Heart right ventricle (tissue), 16 donors: ENCODE measurements at regions not wholly inside any gene's neighbourhood (a gene's known extent, or its start where the extent isn't known, plus 50 kb on each side); places are given as distances from the start of the nearest gene placed in this dataset.

Experiments
- ATAC-seq, 8 donors: fragments of 200-7000 bp; cut with Tn5 transposase; one replicate each; pipeline ENCODE4 v1.9.1; 2020; ENCODE audit warnings: mild to moderate bottlenecking in 8 of 8, moderate library complexity in 8 of 8, moderate number of reproducible peaks in 1 of 8
- DNase-seq, 2 donors: peaks; one replicate each; pipeline ENCODE4 v3.0.0-alpha.2; 2020
- H3K27ac ChIP-seq, 10 donors: fragments of 200-600 bp; sonication (generic) in 2 of 10; one replicate each; pipeline versions ENCODE4 v1.5.0 to v1.8.0; 2020 to 2022; ENCODE audit warnings: mild to moderate bottlenecking in 3 of 10
- H3K27me3 ChIP-seq, 7 donors: fragments of 200-600 bp; one replicate each; pipeline ENCODE4 v1.8.0; 2021 to 2022; ENCODE audit warnings: mild to moderate bottlenecking in 2 of 7
- H3K36me3 ChIP-seq, 9 donors: fragments of 200-600 bp; sonication (generic) in 1 of 9; one replicate each; pipeline versions ENCODE4 v1.5.0 to v1.8.0; 2020 to 2022; ENCODE audit warnings: mild to moderate bottlenecking in 2 of 9
- H3K4me1 ChIP-seq, 9 donors: fragments of 200-600 bp; sonication (generic) in 1 of 9; one replicate each; pipeline versions ENCODE4 v1.5.0 to v1.8.0; 2020 to 2022; ENCODE audit warnings: mild to moderate bottlenecking in 4 of 9
- H3K4me3 ChIP-seq, 10 donors: fragments of 200-600 bp; sonication (generic) in 2 of 10; one replicate each; pipeline versions ENCODE4 v1.5.0 to v1.8.0; 2020 to 2022; ENCODE audit warnings: mild to moderate bottlenecking in 7 of 10, moderate library complexity in 2 of 10
- H3K9me3 ChIP-seq, 11 donors: fragments of 200-600 bp in 10 of 11; sonication (generic) in 2 of 11; one replicate each; pipeline versions ENCODE4 v1.5.0 to v1.8.0; 2013 to 2022; ENCODE audit warnings: mild to moderate bottlenecking in 2 of 11, control low read depth in 1 of 11, moderate library complexity in 1 of 11
- CTCF ChIP-seq, 9 donors: fragments of 200-600 bp; sonication (generic) in 2 of 9; IDR thresholded peaks; one replicate each; pipeline versions ENCODE4 v1.5.0 to v1.8.0; 2021 to 2022; ENCODE audit warnings: antibody characterized with exemption in 9 of 9, mild to moderate bottlenecking in 5 of 9, moderate library complexity in 1 of 9
- WGBS, 2 donors: extraction: QIAGEN DNeasy Blood & Tissue Kit; methylation state at CpG; one replicate each; pipeline ENCODE4 v1.1.7; 2013; ENCODE audit warnings: inconsistent platforms in 1 of 2; 5-methylcytosine and 5-hydroxymethylcytosine counted together
- intact Hi-C, 10 donors: fragments of 100-400 bp; cut with DNase I; formaldehyde crosslinking; loops; one replicate each; pipeline versions ENCODE4 v1.11.1 to v1.14.2; 2022
- donor health status: Arrhythmogenic right ventricular cardiomyopathy.
- donor health status: ischemic (EF 13 %, LVEDD 7.1; RV severe dilation, severe dysfunction).
- donor health status: healthy with polysubstance abuse.
- donor health status: DM: no; HTN: yes; CAD: no.
- donor health status: DM: no; HTN: no; CAD: no.
- donor health status: ischemic (EF 25% LVEDD 6.9; RV normal size, moderate dysfunction).
- donor health status: ischemic (EF 25% LVEDD 5.7; RV mildly dilated, moderate dysfunction).
- donor health status: healthy.
- donor health status: DM: yes; HTN: yes; CAD: no.
- donor health status: Ischemic cardiomyopathy.
- donor health status: ischemic (EF 35%, LVEDD 5.7; RV mildly dilated, moderate dysfunction).
- donor health status: nonischemic (EF 11% LVEDD 7.7; RV severe dilation, severe dysfunction).
- donor health status: DM: yes; HTN: yes; CAD: no.
- donor health status: PGD.
- donor health status: ischemic (EF 29% LVEDD 5.4; RV normal size, mild dysfunction).
- donor health status: nonischemic (EF 23%, LVEDD 6.1; RV moderate dilation, normal function).

GRCh38 chr4:42267724-42268123 lies 115.3 kb upstream of the BEND4 start:
- ATAC-seq (no peak), DNase-seq (no peak)
- Histone ChIP-seq H3K9me3 (no peaks in the 10 kb centered on the region), H3K27ac (no peak overlapping the region), H3K4me3 (no peak overlapping the region), H3K36me3 (no peaks in the 10 kb centered on the region), H3K27me3 (no peaks in the 10 kb centered on the region), H3K4me1 (peaks cover 0 to 7% (median 0%) of the 10 kb centered on the region in 9 donors)
- intact Hi-C loops, result no loop called here
- no peak for TF ChIP-seq CTCF (IDR thresholded peaks at IDR 0.05)
- WGBS, 2 donors, result 89 to 90% methylated on average over 3 of the region's 3 CpGs

GRCh38 chr4:42268824-42269223 lies 116.4 kb upstream of the BEND4 start:
- WGBS, 2 donors, result 86 to 90% methylated on average over 2 of the region's 2 CpGs
- no peaks in the 10 kb centered on the region for H3K9me3 ChIP-seq
- H3K36me3 ChIP-seq, result no peaks in the 10 kb centered on the region
- no peaks in the 10 kb centered on the region for H3K27me3 ChIP-seq
- DNase-seq (no peak), ATAC-seq (no peak)
- intact Hi-C loops, result no loop called here
- H3K4me1 ChIP-seq, result no peaks in the 10 kb centered on the region
- no peak overlapping the region for H3K27ac ChIP-seq
- H3K4me3 ChIP-seq, result no peak overlapping the region
- TF ChIP-seq CTCF (IDR thresholded peaks at IDR 0.05), result no peak

- no peak overlapping the region for H3K27ac ChIP-seq
- no peaks in the 10 kb centered on the region for H3K27me3 ChIP-seq
- no peaks in the 10 kb centered on the region for H3K36me3 ChIP-seq
- TF ChIP-seq CTCF (IDR thresholded peaks at IDR 0.05), result no peak
- H3K4me1 ChIP-seq, result no peaks in the 10 kb centered on the region
- H3K9me3 ChIP-seq, result no peaks in the 10 kb centered on the region
- WGBS, 2 donors, result 88% methylated on average over 3 of the region's 3 CpGs
- no peak overlapping the region for H3K4me3 ChIP-seq
- DNase-seq (no peak), ATAC-seq (no peak)
- intact Hi-C loops, result no loop called here
These were observed 118.6 kb upstream of the BEND4 start for GRCh38 chr4:42271096-42271495.

GRCh38 chr4:42277291-42277690 lies 120.0 kb upstream of the SHISA3 start:
- no peak for ATAC-seq
- DNase-seq, result no peak
- TF ChIP-seq CTCF (IDR thresholded peaks at IDR 0.05), result no peak
- intact Hi-C loops, result no loop called here
- Histone ChIP-seq H3K4me3 (no peak overlapping the region), H3K27ac (no peak overlapping the region), H3K4me1 (peaks cover 0 to 9% (median 3%) of the 10 kb centered on the region in 9 donors), H3K36me3 (no peaks in the 10 kb centered on the region), H3K9me3 (no peaks in the 10 kb centered on the region), H3K27me3 (peaks cover 0 to 6% (median 0%) of the 10 kb centered on the region in 7 donors)
- WGBS, 2 donors, result 74 to 77% methylated on average over 2 of the region's 2 CpGs
